ENCODE measurements at regions not wholly inside any gene's neighbourhood (a gene's known extent, or its start where the extent isn't known, plus 50 kb on each side); places are given as distances from the start of the nearest gene placed in this dataset.

DNA sequence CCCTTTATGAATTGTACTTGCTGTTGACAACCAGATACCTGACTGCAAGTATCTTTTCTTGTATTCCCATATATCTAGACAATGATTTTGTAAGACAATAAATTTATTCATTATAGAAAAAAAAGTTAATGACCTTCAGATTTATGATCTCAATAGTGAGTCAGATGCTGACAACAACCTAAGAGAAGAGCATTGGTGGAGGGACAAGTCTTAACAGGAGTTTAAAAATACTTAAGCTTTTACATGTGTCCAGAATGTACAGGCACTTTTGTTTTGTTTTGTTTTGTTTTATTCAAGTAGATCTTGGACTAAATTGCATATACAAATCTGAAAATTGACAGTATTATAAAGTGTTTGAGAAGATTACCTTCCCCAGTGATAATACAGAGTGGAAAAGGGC lies 1544.6 kb upstream of the B3GALT2 start:
- Histone ChIP-seq H3K4me1 (ENCODE audit: control insufficient read depth, insufficient read depth, low read length) (no peaks in the 10 kb centered on the region), H3K27ac (ENCODE audit: low read length) (no peak overlapping the region), H3K4me3 (ENCODE audit: low read length) (no peak overlapping the region), H3K9me3 (ENCODE audit: control insufficient read depth, low read length) (no peaks in the 10 kb centered on the region), H3K27me3 (ENCODE audit: control insufficient read depth, insufficient read depth) (no peaks in the 10 kb centered on the region)
- DNase-seq: no peak
- intact Hi-C loops (cut with DNase I): no loop called here
- no peak for ATAC-seq

- H3K4me1 ChIP-seq (ENCODE audit: control insufficient read depth, insufficient read depth, low read length): no peaks in the 10 kb centered on the region
- no peaks in the 10 kb centered on the region for H3K27me3 ChIP-seq (ENCODE audit: control insufficient read depth, insufficient read depth)
- 63% methylated on average over 3 of the region's 3 CpGs for WGBS
- intact Hi-C loops (cut with DNase I): no loop called here
- H3K9me3 ChIP-seq (ENCODE audit: control insufficient read depth, low read length): no peaks in the 10 kb centered on the region
- ATAC-seq (no peak), DNase-seq (no peak)
- no peak overlapping the region for H3K27ac ChIP-seq (ENCODE audit: low read length)
- no peak overlapping the region for H3K4me3 ChIP-seq (ENCODE audit: low read length)
Measured at GRCh38 chr1:194730304-194730703, 1543.9 kb upstream of the B3GALT2 start.

- Histone ChIP-seq H3K9me3 (ENCODE audit: control insufficient read depth, low read length) (no peaks in the 10 kb centered on the region), H3K4me3 (ENCODE audit: low read length) (no peak overlapping the region), H3K27ac (ENCODE audit: low read length) (no peak overlapping the region), H3K27me3 (ENCODE audit: control insufficient read depth, insufficient read depth) (no peaks in the 10 kb centered on the region), H3K4me1 (ENCODE audit: control insufficient read depth, insufficient read depth, low read length) (no peaks in the 10 kb centered on the region)
- intact Hi-C loops (cut with DNase I): no loop called here
- no peak for ATAC-seq
- DNase-seq: no peak
Measured at GRCh38 chr1:194723067-194723466, 1536.7 kb upstream of the B3GALT2 start.

DNA sequence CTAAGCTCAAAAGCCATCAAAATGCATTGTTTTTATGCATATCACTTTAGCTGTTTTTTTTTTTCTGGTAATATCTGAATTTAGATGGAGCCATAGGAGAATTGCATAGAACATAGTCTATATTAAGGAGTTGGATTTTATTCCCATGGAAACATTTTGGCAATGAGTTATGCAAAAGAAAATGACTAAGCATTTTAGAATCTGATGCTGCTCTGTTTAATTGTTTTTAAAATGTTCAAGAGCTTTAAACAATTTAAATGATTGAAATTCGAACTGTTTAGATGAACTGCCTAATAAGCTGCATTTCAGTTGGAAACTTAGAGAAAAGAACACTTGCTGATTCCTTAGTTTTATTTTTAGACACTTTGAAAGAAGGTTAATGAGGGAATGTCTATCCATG lies 1531.5 kb upstream of the B3GALT2 start:
- intact Hi-C loops (cut with DNase I): no loop called here

GRCh38 chr1:194717334-194717733 lies 1530.9 kb upstream of the B3GALT2 start:
- ATAC-seq (no peak), DNase-seq (no peak)
- Histone ChIP-seq H3K27ac (ENCODE audit: low read length) (no peak overlapping the region), H3K4me1 (ENCODE audit: control insufficient read depth, insufficient read depth, low read length) (no peaks in the 10 kb centered on the region), H3K27me3 (ENCODE audit: control insufficient read depth, insufficient read depth) (no peaks in the 10 kb centered on the region), H3K9me3 (ENCODE audit: control insufficient read depth, low read length) (no peaks in the 10 kb centered on the region), H3K4me3 (ENCODE audit: low read length) (no peak overlapping the region)
- intact Hi-C loops (cut with DNase I): no loop called here
- 61% methylated on average over 1 of the region's 1 CpG for WGBS

More for the DNA sequence above, 1531.5 kb upstream of the B3GALT2 start:
- no peak for ATAC-seq
- H3K4me3 ChIP-seq (ENCODE audit: low read length): no peak overlapping the region
- H3K27ac ChIP-seq (ENCODE audit: low read length): no peak overlapping the region
- DNase-seq: no peak
- 56% methylated on average over 1 of the region's 1 CpG for WGBS
- no peaks in the 10 kb centered on the region for H3K9me3 ChIP-seq (ENCODE audit: control insufficient read depth, low read length)
- no peaks in the 10 kb centered on the region for H3K4me1 ChIP-seq (ENCODE audit: control insufficient read depth, insufficient read depth, low read length)
- H3K27me3 ChIP-seq (ENCODE audit: control insufficient read depth, insufficient read depth): no peaks in the 10 kb centered on the region

DNA sequence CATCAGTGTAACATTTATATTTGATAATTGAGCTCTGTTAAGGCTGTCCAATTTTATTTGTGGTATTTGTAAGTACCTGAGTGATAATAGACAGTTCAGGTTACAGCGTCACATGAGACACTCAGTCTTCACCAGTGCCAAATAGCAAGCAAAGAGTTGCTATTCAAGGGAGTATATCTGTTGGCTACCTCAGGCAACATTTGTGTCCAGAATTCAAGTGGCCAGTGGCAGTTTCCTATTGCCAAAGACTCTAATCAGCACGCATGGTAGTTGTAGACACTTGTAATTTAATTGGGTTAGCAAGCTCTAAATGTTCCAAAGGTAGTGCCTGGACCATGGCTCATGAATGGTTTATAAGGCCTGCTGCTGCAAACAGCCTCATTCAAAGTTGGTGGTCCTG lies 1524.3 kb upstream of the B3GALT2 start:
- Histone ChIP-seq H3K9me3 (ENCODE audit: control insufficient read depth, low read length) (no peaks in the 10 kb centered on the region), H3K27me3 (ENCODE audit: control insufficient read depth, insufficient read depth) (no peaks in the 10 kb centered on the region), H3K4me1 (ENCODE audit: control insufficient read depth, insufficient read depth, low read length) (no peaks in the 10 kb centered on the region), H3K4me3 (ENCODE audit: low read length) (no peak overlapping the region), H3K27ac (ENCODE audit: low read length) (no peak overlapping the region)
- ATAC-seq (peak; percentile 31 to 75), DNase-seq (peak in 1 of 3 donors; percentile 22)
- intact Hi-C loops (cut with DNase I): no loop called here
- 71% methylated on average over 2 of the region's 2 CpGs for WGBS

DNA sequence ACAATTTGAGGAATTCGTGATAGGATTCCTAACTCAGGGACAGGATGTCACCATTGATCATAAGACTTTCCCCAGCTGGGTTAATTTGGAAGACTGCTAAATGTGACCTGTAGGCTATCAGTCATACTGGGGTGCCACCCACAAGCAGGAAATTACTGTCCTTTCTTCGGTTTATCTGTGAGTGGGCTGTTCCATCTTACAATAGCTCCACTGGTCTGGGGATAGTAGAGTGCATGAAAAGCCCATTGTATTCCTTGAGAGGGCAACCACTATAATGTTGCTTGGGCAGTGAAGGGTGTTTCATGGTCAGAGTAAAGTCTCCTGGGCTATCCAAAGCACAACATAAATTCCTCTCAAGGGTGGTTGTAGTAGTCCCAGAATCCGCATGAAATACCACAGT lies 1523.0 kb upstream of the B3GALT2 start:
- no peaks in the 10 kb centered on the region for H3K4me1 ChIP-seq (ENCODE audit: control insufficient read depth, insufficient read depth, low read length)
- no peak overlapping the region for H3K27ac ChIP-seq (ENCODE audit: low read length)
- no peak overlapping the region for H3K4me3 ChIP-seq (ENCODE audit: low read length)
- H3K27me3 ChIP-seq (ENCODE audit: control insufficient read depth, insufficient read depth): no peaks in the 10 kb centered on the region
- intact Hi-C loops (cut with DNase I): no loop called here
- DNase-seq (no peak), ATAC-seq (no peak)
- WGBS: 56% methylated on average over 3 of the region's 3 CpGs
- H3K9me3 ChIP-seq (ENCODE audit: control insufficient read depth, low read length): no peaks in the 10 kb centered on the region

GRCh38 chr1:194707074-194707473 lies 1520.7 kb upstream of the B3GALT2 start:
- DNase-seq: no peak
- Histone ChIP-seq H3K9me3 (ENCODE audit: control insufficient read depth, low read length) (no peaks in the 10 kb centered on the region), H3K27ac (ENCODE audit: low read length) (no peak overlapping the region), H3K4me3 (ENCODE audit: low read length) (no peak overlapping the region), H3K4me1 (ENCODE audit: control insufficient read depth, insufficient read depth, low read length) (no peaks in the 10 kb centered on the region), H3K27me3 (ENCODE audit: control insufficient read depth, insufficient read depth) (no peaks in the 10 kb centered on the region)
- intact Hi-C loops (cut with DNase I): no loop called here
- no peak for ATAC-seq
- 76% methylated on average over 6 of the region's 6 CpGs for WGBS

GRCh38 chr1:194705123-194705854 lies 1518.9 kb upstream of the B3GALT2 start:
- WGBS: 56% methylated on average over 3 of the region's 3 CpGs
- intact Hi-C loops (cut with DNase I): no loop called here

GRCh38 chr1:194698908-194699318 lies 1512.5 kb upstream of the B3GALT2 start:
- Histone ChIP-seq H3K4me1 (ENCODE audit: control insufficient read depth, insufficient read depth, low read length) (no peaks in the 10 kb centered on the region), H3K9me3 (ENCODE audit: control insufficient read depth, low read length) (no peaks in the 10 kb centered on the region), H3K4me3 (ENCODE audit: low read length) (no peak overlapping the region), H3K27ac (ENCODE audit: low read length) (no peak overlapping the region), H3K27me3 (ENCODE audit: control insufficient read depth, insufficient read depth) (no peaks in the 10 kb centered on the region)
- intact Hi-C loops (cut with DNase I): no loop called here
- DNase-seq: peak in 1 of 3 donors; percentile 26
- peak; percentile 61 to 84 for ATAC-seq
- 14% methylated on average over 7 of the region's 7 CpGs for WGBS

More at GRCh38 chr1:194705123-194705854, 1518.9 kb upstream of the B3GALT2 start:
- no peaks in the 10 kb centered on the region for H3K27me3 ChIP-seq (ENCODE audit: control insufficient read depth, insufficient read depth)
- ATAC-seq (peak in 1 of 2 donors; percentile 57), DNase-seq (no peak)
- no peak overlapping the region for H3K27ac ChIP-seq (ENCODE audit: low read length)
- no peaks in the 10 kb centered on the region for H3K9me3 ChIP-seq (ENCODE audit: control insufficient read depth, low read length)
- no peak overlapping the region for H3K4me3 ChIP-seq (ENCODE audit: low read length)
- H3K4me1 ChIP-seq (ENCODE audit: control insufficient read depth, insufficient read depth, low read length): no peaks in the 10 kb centered on the region

- DNase-seq (no peak), ATAC-seq (no peak)
- Histone ChIP-seq H3K27ac (ENCODE audit: low read length) (no peak overlapping the region), H3K9me3 (ENCODE audit: control insufficient read depth, low read length) (no peaks in the 10 kb centered on the region), H3K27me3 (ENCODE audit: control insufficient read depth, insufficient read depth) (no peaks in the 10 kb centered on the region), H3K4me1 (ENCODE audit: control insufficient read depth, insufficient read depth, low read length) (no peaks in the 10 kb centered on the region), H3K4me3 (ENCODE audit: low read length) (no peak overlapping the region)
- 81% methylated on average over 2 of the region's 2 CpGs for WGBS
- intact Hi-C loops (cut with DNase I): no loop called here
Measured at GRCh38 chr1:194693244-194693643, 1506.8 kb upstream of the B3GALT2 start.

DNA sequence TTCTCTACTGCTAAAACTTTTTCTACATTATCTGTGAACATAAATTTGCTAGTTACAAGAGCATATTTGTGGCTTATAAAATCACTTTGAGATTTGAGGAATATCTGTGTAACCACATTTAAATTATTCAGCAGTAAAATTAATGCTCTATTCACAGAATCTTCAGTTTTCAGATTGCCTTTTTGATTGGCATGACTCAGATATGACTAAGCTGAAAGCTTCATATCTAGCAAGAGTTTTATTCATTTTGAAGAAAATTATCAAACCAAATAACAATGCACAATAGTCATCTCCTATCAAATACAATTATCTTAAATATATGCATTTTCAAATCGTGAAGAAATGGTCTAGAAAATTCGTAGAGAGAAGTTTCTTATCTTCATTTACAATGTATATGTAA lies 1498.2 kb upstream of the B3GALT2 start:
- intact Hi-C loops (cut with DNase I): no loop called here
- no peak for ATAC-seq
- WGBS: 41% methylated on average over 2 of the region's 2 CpGs

More for the DNA sequence above, 1498.2 kb upstream of the B3GALT2 start:
- Histone ChIP-seq H3K27ac (ENCODE audit: low read length) (no peak overlapping the region), H3K27me3 (ENCODE audit: control insufficient read depth, insufficient read depth) (no peaks in the 10 kb centered on the region), H3K9me3 (ENCODE audit: control insufficient read depth, low read length) (no peaks in the 10 kb centered on the region), H3K4me3 (ENCODE audit: low read length) (no peak overlapping the region), H3K4me1 (ENCODE audit: control insufficient read depth, insufficient read depth, low read length) (no peaks in the 10 kb centered on the region)
- DNase-seq: no peak
